HG03432 (cell line): ENCODE measurements at regions not wholly inside any gene's neighbourhood (a gene's known extent, or its start where the extent isn't known, plus 50 kb on each side); places are given as distances from the start of the nearest gene placed in this dataset.
"Not testable (repeated sequence)": the region's sequence is repeated elsewhere in the genome, so short reads cannot be mapped to it uniquely, and the experiment has no call there.

ENCODE experiments used
- ATAC-seq: cut with Tn5 transposase; IDR thresholded peaks from one replicate; pipeline ENCODE4 v1.9.1; 2021; ENCODE audit warnings: mild to moderate bottlenecking, moderate library complexity; ENCODE audit not compliant: unreplicated experiment

- no peak for ATAC-seq
Measured at GRCh38 chr6:144528743-144529425, 243.7 kb downstream of the UTRN start.

DNA sequence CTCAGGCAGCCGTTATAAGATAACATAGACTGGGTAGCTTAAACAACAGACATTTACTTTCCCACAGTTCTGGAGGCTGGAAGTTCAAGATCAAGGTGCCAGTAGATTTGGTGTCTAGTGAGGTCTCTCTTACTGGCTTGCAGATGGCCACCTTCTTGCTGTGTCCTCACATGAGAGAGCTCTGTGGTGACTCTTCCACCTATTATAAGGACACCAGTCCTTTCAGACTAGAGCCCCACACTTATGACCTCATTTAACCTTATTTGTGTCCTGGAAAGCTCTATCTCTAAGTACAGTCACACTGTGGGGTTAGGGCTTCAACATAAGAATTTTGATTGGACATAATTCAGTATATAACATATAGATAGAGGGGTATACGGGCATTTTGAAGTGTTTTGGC, 245.0 kb downstream of the UTRN start:
- ATAC-seq: no peak

DNA sequence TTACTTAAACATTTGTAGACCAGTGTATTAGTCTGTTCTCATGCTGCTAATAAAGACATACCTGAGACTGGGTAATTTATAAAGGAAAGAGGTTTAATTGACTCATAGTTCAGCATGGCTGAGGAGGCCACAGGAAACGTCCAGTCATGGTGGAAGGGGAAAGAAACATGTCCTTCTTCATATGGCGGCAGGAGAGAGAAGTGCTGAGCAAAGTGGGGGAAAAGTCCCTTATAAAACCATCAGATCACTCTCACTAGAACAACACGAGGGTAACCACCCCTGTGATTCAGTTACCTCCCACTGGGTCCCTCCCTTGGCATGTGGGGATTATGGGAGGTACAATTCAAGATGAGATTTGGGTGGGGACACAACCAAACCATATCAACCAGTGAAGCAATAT, 247.1 kb downstream of the UTRN start:
- ATAC-seq: not testable (repeated sequence)

DNA sequence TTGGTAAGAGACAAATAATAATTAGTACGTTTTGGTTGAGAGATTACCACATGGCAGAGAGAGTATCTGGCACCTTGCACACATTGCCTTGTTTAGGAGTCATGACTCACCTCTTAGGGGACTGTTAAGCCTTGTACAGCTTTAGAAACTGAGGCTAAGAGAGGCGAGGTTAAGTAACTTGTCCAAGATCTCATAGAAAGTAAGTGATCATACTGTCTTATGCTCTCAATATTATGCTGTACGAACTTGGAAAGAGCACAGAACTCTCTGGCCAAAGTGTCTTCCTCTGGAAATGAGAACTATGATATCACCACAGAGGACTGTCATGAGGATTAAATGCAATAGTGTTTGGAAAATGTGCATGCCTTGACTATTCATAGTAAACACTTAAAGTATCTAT, 249.0 kb downstream of the UTRN start:
- no peak for ATAC-seq

DNA sequence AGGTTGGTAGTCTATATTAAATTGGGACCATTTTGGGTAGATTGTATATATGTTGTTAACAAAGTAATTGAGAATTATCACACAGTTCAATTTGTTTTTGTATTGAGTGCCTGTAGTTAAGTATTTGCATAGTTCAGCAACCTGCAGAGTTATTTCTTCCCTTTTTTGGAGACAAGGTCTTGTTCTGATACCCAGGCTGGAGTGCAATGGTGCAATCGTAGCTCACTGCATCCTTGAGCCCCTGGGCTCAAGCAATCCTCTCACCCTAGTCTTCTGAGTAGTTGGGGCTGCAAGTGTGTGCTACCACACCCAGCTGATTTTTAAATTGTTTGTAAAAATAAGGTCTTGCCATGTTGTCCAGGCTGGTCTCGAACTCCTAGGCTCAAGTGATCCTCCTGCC, 250.5 kb downstream of the UTRN start:
- no peak for ATAC-seq

GRCh38 chr6:144536079-144536478, 250.9 kb downstream of the UTRN start:
- ATAC-seq: no peak

DNA sequence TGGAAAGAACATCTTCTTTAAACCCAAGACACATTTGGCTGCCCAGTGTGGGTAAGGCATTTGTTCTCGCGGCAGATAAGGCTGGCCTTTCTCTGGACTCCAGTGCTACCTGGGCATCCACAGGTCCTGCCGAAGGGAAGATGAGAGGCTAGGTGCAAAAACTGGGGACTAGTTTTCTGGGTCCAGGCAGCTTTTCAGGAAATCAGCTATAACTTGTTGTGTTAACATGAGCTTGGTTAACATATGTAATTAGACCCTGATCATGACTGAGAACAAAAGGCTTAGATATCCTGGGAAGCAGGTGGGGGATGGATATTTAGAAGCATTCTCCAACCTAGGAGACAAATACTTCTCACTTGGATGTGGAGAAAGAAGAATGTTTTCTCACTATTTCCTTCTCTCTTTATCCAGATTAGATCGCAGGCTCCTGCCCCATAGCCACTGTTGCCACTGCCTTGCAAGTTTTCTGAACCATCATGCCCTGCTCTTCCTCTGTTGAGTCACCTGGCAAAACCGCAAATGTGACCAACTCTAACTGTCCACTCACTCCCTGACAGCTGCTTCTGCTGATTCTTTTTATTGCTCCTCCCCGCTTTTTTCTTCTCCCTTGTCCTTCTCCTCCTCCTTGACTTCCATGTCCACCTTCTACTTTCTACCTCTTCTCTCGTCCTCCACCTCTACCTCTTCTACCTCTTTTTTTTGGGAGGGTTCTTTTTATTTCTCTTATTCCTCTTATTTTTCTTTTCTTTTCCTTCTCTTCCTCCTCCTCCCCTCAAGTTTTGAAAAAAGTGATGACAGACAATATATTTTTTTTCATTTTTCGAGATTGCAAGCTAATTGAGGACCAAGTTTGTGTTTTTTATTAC, 258.1 kb downstream of the UTRN start:
- ATAC-seq: no peak

DNA sequence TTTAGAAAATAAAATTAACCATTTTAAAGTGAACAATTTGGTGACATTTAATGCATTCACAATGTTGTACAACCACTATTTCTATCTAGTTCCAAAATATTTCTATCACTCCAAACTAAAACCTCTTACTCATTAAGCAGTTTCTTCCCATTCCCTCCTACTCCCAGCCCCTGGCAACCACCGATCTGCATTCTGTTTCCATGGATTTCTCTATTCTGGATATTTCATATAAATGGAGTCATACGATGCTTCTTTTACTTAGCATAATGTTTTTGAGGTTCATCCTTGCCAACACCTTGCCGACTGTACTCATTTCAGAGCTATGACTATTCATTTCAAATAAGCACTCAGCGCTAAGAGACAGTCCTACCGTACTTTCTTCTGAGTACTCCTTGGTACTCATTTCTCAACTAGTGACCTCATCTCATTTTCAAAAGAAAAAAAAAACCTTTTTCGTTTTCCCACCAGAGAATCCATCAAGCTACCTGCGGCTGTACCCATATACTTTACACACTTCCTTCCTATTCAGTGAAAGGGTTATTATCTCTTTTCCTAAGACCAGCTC, 259.2 kb downstream of the UTRN start:
- peak; percentile 44 for ATAC-seq

- no peak for ATAC-seq
Measured at GRCh38 chr6:144546807-144547206, 261.7 kb downstream of the UTRN start.

DNA sequence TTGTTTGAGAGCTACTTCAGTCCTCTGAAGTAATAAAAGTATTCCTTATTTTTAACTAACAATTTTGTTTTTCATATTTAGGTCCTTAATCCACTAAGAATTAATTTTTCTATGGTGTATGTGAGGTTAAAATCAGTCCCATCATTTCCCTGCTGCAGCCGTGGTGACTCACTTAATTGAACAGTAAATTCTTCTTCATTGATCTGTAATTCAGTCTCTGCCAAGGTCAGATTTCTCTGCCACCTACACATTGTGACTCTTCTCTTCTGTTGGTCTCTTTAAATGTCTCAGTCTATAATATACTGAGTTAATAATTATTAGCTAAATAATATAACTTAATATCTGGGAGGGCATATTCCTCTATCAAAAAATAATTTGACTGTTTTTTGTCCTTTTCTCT, 262.3 kb downstream of the UTRN start:
- no peak for ATAC-seq

- ATAC-seq: no peak
Measured at GRCh38 chr6:144548536-144548935, 263.4 kb downstream of the UTRN start.

DNA sequence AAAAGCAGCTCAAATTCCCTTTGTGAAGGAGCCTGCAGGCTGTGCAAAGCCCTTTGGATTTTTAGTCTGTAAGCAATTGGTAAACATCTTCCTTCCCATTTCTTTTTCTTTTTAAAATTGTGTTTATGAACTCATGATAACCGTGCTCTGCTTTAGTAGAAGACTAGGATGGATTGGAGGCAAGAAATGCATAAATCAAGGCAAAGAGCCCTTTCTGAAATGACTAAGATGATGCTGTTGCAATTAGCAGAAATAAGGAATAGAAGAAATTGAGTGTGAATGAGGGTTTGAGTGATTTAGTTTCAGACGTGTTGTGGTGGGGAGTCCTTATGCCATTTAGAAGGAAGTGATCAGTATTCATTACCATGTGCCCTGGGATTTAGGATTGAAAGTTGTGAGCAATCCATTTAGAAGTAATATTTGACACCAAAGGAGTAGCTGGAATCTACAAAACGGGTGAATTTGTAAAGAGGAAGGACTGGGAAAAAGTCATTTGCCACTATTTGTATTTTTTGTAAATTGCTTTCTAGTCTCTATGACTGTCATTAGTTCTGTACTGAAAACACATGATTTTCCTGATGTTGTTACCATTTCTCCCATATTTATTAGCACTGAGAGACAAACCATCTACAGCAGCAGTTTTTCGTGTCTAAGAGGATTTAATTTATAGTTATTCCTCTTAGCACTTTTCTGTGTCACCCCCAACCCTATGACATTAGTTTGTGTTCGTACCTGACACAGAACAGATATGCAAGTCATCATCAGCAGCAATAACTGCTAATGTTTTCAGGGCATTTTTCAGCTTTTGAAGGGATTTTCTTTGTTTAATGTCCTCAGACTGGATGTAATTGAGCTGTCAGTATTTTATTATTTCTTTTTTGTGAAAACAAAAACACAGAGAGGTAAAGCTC, 265.0 kb downstream of the UTRN start:
- no peak for ATAC-seq

GRCh38 chr6:144551339-144551738, 266.2 kb downstream of the UTRN start:
- ATAC-seq: no peak

DNA sequence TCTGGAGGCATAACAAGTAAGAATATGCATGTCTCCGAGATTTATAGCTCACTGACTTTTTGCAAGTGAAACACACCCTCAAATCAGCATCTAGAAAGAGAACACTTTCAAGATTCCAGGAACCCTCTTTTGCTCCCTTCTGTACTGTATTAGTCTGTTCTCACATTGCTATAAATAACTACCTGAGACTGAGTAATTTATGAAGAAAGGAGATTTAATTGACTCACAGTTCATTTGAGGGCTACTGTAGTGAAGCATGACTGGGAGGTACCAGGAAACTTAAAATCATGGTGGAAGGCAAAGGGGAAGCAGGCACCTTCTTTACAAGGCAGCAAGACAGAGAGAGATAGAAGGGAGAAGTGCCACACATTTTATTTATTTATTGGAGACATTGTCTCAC, 269.9 kb downstream of the UTRN start:
- ATAC-seq: no peak

- no peak for ATAC-seq
Measured at GRCh38 chr6:144559865-144560593, 274.9 kb downstream of the UTRN start.

GRCh38 chr6:144561455-144562043, 276.4 kb downstream of the UTRN start:
- no peak for ATAC-seq

GRCh38 chr6:144564202-144564601, 279.1 kb downstream of the UTRN start:
- ATAC-seq: no peak

- no peak for ATAC-seq
Measured at GRCh38 chr6:144566868-144567615, 281.9 kb downstream of the UTRN start.

DNA sequence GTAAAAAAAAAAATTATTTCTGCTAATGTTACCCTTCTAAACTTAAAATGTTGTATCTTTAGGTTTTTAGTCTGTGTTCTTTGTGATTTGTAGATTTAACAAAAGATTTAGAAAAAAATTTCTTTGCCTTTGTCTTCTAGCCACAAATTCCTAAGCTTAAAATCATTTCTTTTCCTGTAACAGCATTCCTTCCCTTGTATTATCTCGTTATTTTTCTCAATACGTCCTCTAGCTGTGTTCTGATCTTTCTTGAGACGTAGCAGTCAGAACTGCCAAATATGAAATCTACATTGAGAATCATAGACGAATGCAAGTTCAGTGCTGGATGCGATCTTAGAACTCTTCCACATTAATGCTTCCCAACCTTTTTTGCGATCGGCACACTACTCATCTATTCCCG, 283.1 kb downstream of the UTRN start:
- ATAC-seq: no peak
